CD14-positive monocyte (primary cell): ENCODE measurements at regions not wholly inside any gene's neighbourhood (a gene's known extent, or its start where the extent isn't known, plus 50 kb on each side); places are given as distances from the start of the nearest gene placed in this dataset.

ENCODE experiments used
- DNase-seq, 3 donors: peaks; one replicate each; pipeline ENCODE4 v3.0.0-alpha.2; 2011 to 2022
- H2AFZ ChIP-seq: 2 replicates; pipeline ENCODE4 v1.6.0; 2012; ENCODE audit warnings: mild to moderate bottlenecking, low read depth, low read length, inconsistent platforms; ENCODE audit not compliant: insufficient read depth, poor library complexity, severe bottlenecking
- H3K27ac ChIP-seq, 2 donors: 1 replicate in 1 of 2; 2 replicates in 1 of 2; pipeline ENCODE4 v1.5.1; 2012 to 2013; ENCODE audit warnings: low read length in 2 of 2, control low read depth in 1 of 2, inconsistent platforms in 1 of 2, low read depth in 1 of 2, mild to moderate bottlenecking in 1 of 2
- H3K27me3 ChIP-seq, 2 donors: one replicate each; pipeline versions ENCODE4 v1.6.0 to v1.6.1; 2011 to 2013; ENCODE audit warnings: low read length in 2 of 2; ENCODE audit not compliant: control insufficient read depth in 2 of 2, insufficient read depth in 2 of 2
- H3K36me3 ChIP-seq, 2 donors: replicated peaks in 1 of 2; 1 replicate in 1 of 2; 2 replicates in 1 of 2; pipeline versions ENCODE4 v1.5.1 to v1.6.1; 2012 to 2013; ENCODE audit warnings: low read length in 2 of 2, control low read depth in 1 of 2, inconsistent platforms in 1 of 2, mild to moderate bottlenecking in 1 of 2; ENCODE audit not compliant: insufficient read depth in 2 of 2, control insufficient read depth in 1 of 2
- H3K4me1 ChIP-seq, 2 donors: 1 replicate in 1 of 2; 2 replicates in 1 of 2; pipeline versions ENCODE4 v1.5.1 to v1.6.1; 2012 to 2013; ENCODE audit warnings: low read length in 2 of 2, control low read depth in 1 of 2, inconsistent platforms in 1 of 2, mild to moderate bottlenecking in 1 of 2, moderate library complexity in 1 of 2; ENCODE audit not compliant: insufficient read depth in 2 of 2, control insufficient read depth in 1 of 2
- H3K4me2 ChIP-seq: replicated peaks from 2 replicates; pipeline ENCODE3; 2012; ENCODE audit warnings: low read length, moderate library complexity, mild to moderate bottlenecking; ENCODE audit not compliant: poor library complexity, severe bottlenecking; ENCODE audit errors: extremely low read depth
- H3K4me3 ChIP-seq, 3 experiments: fragments of 200-600 bp in 1 of 3; sonication (generic) in 1 of 3; replicated peaks in 1 of 3; 1 replicate in 2 of 3; 2 replicates in 1 of 3; pipeline ENCODE4 v1.5.1; 2011 to 2013; ENCODE audit warnings: low read length in 3 of 3, mild to moderate bottlenecking in 3 of 3, control low read depth in 2 of 3, low read depth in 2 of 3, inconsistent platforms in 1 of 3, moderate library complexity in 1 of 3
- H3K79me2 ChIP-seq: 2 replicates; pipeline ENCODE4 v1.6.0; 2012; ENCODE audit warnings: mild to moderate bottlenecking, control low read depth, inconsistent platforms, low read length, moderate library complexity; ENCODE audit not compliant: insufficient read depth
- H3K9ac ChIP-seq: 2 replicates; pipeline ENCODE4 v1.6.0; 2017; ENCODE audit warnings: low read length, mild to moderate bottlenecking; ENCODE audit not compliant: insufficient read depth, poor library complexity, severe bottlenecking
- H3K9me3 ChIP-seq, 2 donors: replicated peaks in 1 of 2; 1 replicate in 1 of 2; 2 replicates in 1 of 2; pipeline versions ENCODE4 v1.5.1 to v1.6.1; 2012 to 2013; ENCODE audit warnings: low read length in 2 of 2, control low read depth in 1 of 2; ENCODE audit not compliant: control insufficient read depth in 1 of 2, insufficient read depth in 1 of 2
- H4K20me1 ChIP-seq: 2 replicates; pipeline ENCODE4 v1.6.0; 2012; ENCODE audit warnings: mild to moderate bottlenecking, low read length, control low read depth, moderate library complexity; ENCODE audit not compliant: insufficient read depth
- H3K27ac Mint-ChIP-seq, 7 donors: one replicate each; pipeline ENCODE4 v1.8.0; 2020; ENCODE audit warnings: mild to moderate bottlenecking in 7 of 7, mixed read lengths in 7 of 7, moderate library complexity in 6 of 7, inconsistent platforms in 2 of 7
- H3K27me3 Mint-ChIP-seq, 3 donors: one replicate each; pipeline ENCODE4 v1.8.0; 2021 to 2022; ENCODE audit warnings: low read depth in 3 of 3, mild to moderate bottlenecking in 3 of 3, mixed read lengths in 3 of 3, moderate library complexity in 3 of 3, inconsistent platforms in 1 of 3
- H3K36me3 Mint-ChIP-seq, 2 donors: one replicate each; pipeline ENCODE4 v1.8.0; 2020; ENCODE audit warnings: mixed read lengths in 2 of 2, inconsistent platforms in 1 of 2, mild to moderate bottlenecking in 1 of 2
- H3K4me1 Mint-ChIP-seq: one replicate; pipeline ENCODE4 v1.8.0; 2020; ENCODE audit warnings: mild to moderate bottlenecking, mixed read lengths
- H3K4me3 Mint-ChIP-seq, 2 donors: one replicate each; pipeline ENCODE4 v1.8.0; 2020; ENCODE audit warnings: mild to moderate bottlenecking in 2 of 2, mixed read lengths in 2 of 2, moderate library complexity in 1 of 2
- H3K9me3 Mint-ChIP-seq, 7 donors: one replicate each; pipeline ENCODE4 v1.8.0; 2020 to 2022; ENCODE audit warnings: mixed read lengths in 7 of 7, mild to moderate bottlenecking in 6 of 7, moderate library complexity in 6 of 7, inconsistent platforms in 2 of 7
- WGBS: methylation state at CpG from one replicate; pipeline ENCODE4 v1.1.5; 2013; ENCODE audit warnings: missing lambda C conversion rate; ENCODE audit not compliant: insufficient coverage; 5-methylcytosine and 5-hydroxymethylcytosine counted together
- intact Hi-C, 2 donors: fragments of 100-400 bp; cut with micrococcal nuclease; formaldehyde crosslinking; loops; one replicate each; pipeline versions ENCODE4 v1.15.0 to v1.15.1; 2023
- TF ChIP-seq, protein P1 (sequence below): fragments of 200-600 bp; IDR thresholded peaks from one replicate; pipeline ENCODE4 v1.8.0; 2022; ENCODE audit warnings: antibody characterized with exemption, mild to moderate bottlenecking

DNA sequence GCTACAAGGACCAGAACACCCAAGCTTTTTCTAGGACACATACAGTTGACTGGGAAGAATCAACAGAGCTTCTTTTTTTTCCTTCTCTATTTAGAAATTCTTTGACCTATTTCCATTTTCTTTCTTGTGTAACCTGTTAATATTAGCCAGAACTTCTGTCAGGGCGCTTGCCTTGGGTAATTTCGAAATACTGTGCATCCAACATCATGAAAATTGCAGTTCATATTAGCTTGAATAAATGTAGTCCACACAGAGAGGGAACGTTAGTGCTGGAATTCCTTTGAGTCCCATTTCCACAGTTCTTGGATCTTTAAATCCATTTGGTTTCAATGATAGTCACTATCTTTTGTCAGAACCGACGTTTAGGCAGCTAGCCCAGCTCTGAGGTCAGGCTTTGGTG, 141.8 kb downstream of the MXRA5 start:
- Mint-ChIP-seq H3K36me3 (no peaks in the 10 kb centered on the region), H3K9me3 (no peaks in the 10 kb centered on the region)
- H4K20me1 ChIP-seq, result no peaks in the 10 kb centered on the region

DNA sequence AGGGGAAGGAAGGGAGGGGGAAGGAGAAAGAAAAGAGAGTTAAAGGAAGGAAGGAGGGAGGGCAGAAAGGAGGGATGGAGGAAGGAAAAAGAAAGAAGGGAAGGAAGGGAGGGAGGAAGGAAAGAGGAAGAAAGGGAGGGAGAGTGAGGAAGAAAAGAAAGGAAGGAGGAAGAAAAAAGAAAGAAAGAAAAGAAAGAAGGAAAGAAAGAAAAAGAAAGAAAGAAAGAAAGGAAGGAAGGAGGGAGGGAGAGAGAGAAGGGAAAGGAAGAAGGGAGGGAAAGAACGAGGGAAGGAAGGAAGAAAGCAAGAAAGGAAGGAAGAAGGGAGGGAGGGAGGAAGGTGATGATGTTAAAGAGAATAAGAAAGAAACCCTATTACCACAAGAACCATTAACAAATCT, 150.6 kb downstream of the MXRA5 start:
- no CpG with 5 or more reads among the region's 1 CpG for WGBS
- no peak overlapping the region for H2AFZ ChIP-seq
- H3K27me3 ChIP-seq, result no peaks in the 10 kb centered on the region
- DNase-seq, result no peak
- no peak overlapping the region for H3K4me2 ChIP-seq
- TF ChIP-seq, protein P1, sequence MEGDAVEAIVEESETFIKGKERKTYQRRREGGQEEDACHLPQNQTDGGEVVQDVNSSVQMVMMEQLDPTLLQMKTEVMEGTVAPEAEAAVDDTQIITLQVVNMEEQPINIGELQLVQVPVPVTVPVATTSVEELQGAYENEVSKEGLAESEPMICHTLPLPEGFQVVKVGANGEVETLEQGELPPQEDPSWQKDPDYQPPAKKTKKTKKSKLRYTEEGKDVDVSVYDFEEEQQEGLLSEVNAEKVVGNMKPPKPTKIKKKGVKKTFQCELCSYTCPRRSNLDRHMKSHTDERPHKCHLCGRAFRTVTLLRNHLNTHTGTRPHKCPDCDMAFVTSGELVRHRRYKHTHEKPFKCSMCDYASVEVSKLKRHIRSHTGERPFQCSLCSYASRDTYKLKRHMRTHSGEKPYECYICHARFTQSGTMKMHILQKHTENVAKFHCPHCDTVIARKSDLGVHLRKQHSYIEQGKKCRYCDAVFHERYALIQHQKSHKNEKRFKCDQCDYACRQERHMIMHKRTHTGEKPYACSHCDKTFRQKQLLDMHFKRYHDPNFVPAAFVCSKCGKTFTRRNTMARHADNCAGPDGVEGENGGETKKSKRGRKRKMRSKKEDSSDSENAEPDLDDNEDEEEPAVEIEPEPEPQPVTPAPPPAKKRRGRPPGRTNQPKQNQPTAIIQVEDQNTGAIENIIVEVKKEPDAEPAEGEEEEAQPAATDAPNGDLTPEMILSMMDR, result no peak
- no peaks in the 10 kb centered on the region for H3K4me1 ChIP-seq
- no peak overlapping the region for H3K4me3 ChIP-seq
- no peak overlapping the region for H3K9ac ChIP-seq
- no peak overlapping the region for H3K27ac ChIP-seq
- intact Hi-C loops, result no loop called here
- Mint-ChIP-seq H3K4me1 (no peaks in the 10 kb centered on the region), H3K9me3 (peaks cover 2 to 15% (median 6%) of the 10 kb centered on the region in 7 donors), H3K4me3 (no peak overlapping the region), H3K27ac (no peak overlapping the region), H3K27me3 (peaks cover 3 to 6% (median 3%) of the 10 kb centered on the region in 3 donors), H3K36me3 (no peaks in the 10 kb centered on the region)
- H3K9me3 ChIP-seq, result peaks cover 0 to 4% of the 10 kb centered on the region in 2 donors
- no peaks in the 10 kb centered on the region for H3K36me3 ChIP-seq
- no peaks in the 10 kb centered on the region for H3K79me2 ChIP-seq
- H4K20me1 ChIP-seq, result no peaks in the 10 kb centered on the region

More for the DNA sequence above, 141.8 kb downstream of the MXRA5 start:
- Histone ChIP-seq H3K79me2 (no peaks in the 10 kb centered on the region), H3K4me1 (no peaks in the 10 kb centered on the region), H3K4me2 (no peak overlapping the region), H3K9me3 (no peaks in the 10 kb centered on the region), H3K4me3 (no peak overlapping the region), H3K9ac (no peak overlapping the region), H2AFZ (no peak overlapping the region), H3K27ac (no peak overlapping the region), H3K27me3 (no peaks in the 10 kb centered on the region), H3K36me3 (no peaks in the 10 kb centered on the region)
- Mint-ChIP-seq H3K4me1 (no peaks in the 10 kb centered on the region), H3K27ac (no peak overlapping the region), H3K27me3 (peaks cover 0 to 4% (median 3%) of the 10 kb centered on the region in 3 donors), H3K4me3 (no peak overlapping the region)
- TF ChIP-seq, protein P1, result no peak
- DNase-seq, result no peak
- no CpG with 5 or more reads among the region's 5 CpGs for WGBS
- intact Hi-C loops, result no loop called here
